DOHH2 (cell line): ENCODE measurements at regions not wholly inside any gene's neighbourhood (a gene's known extent, or its start where the extent isn't known, plus 50 kb on each side); places are given as distances from the start of the nearest gene placed in this dataset.

ENCODE experiments used
- EZH2phosphoT487 ChIP-seq: fragments of 200-600 bp; sonication (generic); IDR thresholded peaks from 2 replicates; pipeline ENCODE4 v1.6.1; 2017; ENCODE audit warnings: borderline replicate concordance, mild to moderate bottlenecking, antibody characterized with exemption, low read length, moderate library complexity, mixed read lengths
- TF ChIP-seq, protein P1 (sequence below): fragments of 200-600 bp; sonication (generic); IDR thresholded peaks from one replicate; pipeline ENCODE4 v1.5.1; 2014; ENCODE audit warnings: antibody characterized with exemption, mild to moderate bottlenecking, low read depth, low read length; ENCODE audit not compliant: poor library complexity, severe bottlenecking

DNA sequence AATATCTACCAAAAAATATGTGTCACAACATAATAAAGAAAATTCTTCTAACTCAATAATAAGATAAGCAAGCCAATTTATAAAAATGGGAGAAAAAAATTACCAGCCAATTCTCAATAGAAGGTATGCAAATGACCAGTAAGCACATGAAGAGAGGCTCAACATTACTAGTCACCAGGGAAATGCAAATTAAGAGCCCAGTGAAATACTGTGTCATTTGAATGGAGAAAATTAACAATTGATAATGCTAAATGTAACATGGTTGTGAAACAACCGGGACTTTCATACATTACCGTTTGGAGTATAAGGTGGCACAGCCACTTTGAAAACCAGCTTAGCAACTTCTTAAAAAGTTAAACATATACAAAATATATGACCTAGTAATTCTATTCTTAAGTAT lies 460.7 kb downstream of the IGSF11 start:
- TF ChIP-seq EZH2phosphoT487, result no peak
- TF ChIP-seq, protein P1, sequence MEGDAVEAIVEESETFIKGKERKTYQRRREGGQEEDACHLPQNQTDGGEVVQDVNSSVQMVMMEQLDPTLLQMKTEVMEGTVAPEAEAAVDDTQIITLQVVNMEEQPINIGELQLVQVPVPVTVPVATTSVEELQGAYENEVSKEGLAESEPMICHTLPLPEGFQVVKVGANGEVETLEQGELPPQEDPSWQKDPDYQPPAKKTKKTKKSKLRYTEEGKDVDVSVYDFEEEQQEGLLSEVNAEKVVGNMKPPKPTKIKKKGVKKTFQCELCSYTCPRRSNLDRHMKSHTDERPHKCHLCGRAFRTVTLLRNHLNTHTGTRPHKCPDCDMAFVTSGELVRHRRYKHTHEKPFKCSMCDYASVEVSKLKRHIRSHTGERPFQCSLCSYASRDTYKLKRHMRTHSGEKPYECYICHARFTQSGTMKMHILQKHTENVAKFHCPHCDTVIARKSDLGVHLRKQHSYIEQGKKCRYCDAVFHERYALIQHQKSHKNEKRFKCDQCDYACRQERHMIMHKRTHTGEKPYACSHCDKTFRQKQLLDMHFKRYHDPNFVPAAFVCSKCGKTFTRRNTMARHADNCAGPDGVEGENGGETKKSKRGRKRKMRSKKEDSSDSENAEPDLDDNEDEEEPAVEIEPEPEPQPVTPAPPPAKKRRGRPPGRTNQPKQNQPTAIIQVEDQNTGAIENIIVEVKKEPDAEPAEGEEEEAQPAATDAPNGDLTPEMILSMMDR, result no peak
